GM18870 (cell line): ENCODE measurements at regions not wholly inside any gene's neighbourhood (a gene's known extent, or its start where the extent isn't known, plus 50 kb on each side); places are given as distances from the start of the nearest gene placed in this dataset.

Experiments used
- ATAC-seq: cut with Tn5 transposase; IDR thresholded peaks from one replicate; pipeline ENCODE4 v1.9.1; 2021; ENCODE audit warnings: moderate library complexity; ENCODE audit not compliant: unreplicated experiment

GRCh38 chr15:39167164-39168058, 413.5 kb upstream of the THBS1 start:
- no peak for ATAC-seq

- ATAC-seq: no peak
These were observed 408.9 kb upstream of the THBS1 start for GRCh38 chr15:39171944-39172368.

- no peak for ATAC-seq
These were observed 408.2 kb upstream of the THBS1 start for GRCh38 chr15:39172380-39173281.

GRCh38 chr15:39173426-39173825, 407.5 kb upstream of the THBS1 start:
- ATAC-seq: no peak

- ATAC-seq: no peak
These were observed 406.5 kb upstream of the THBS1 start for GRCh38 chr15:39174332-39174731.

- ATAC-seq: no peak
These were observed 404.8 kb upstream of the THBS1 start for GRCh38 chr15:39176030-39176429.

- no peak for ATAC-seq
These were observed 403.3 kb upstream of the THBS1 start for GRCh38 chr15:39177561-39177960.

GRCh38 chr15:39180030-39180429, 400.8 kb upstream of the THBS1 start:
- no peak for ATAC-seq

GRCh38 chr15:39180483-39180933, 400.4 kb upstream of the THBS1 start:
- ATAC-seq: no peak

- no peak for ATAC-seq
These were observed 399.7 kb upstream of the THBS1 start for GRCh38 chr15:39181056-39181747.

- ATAC-seq: no peak
These were observed 398.9 kb upstream of the THBS1 start for GRCh38 chr15:39181940-39182339.

GRCh38 chr15:39183164-39183881, 397.6 kb upstream of the THBS1 start:
- no peak for ATAC-seq

GRCh38 chr15:39184701-39185390, 396.0 kb upstream of the THBS1 start:
- no peak for ATAC-seq

GRCh38 chr15:39188314-39188713, 392.6 kb upstream of the THBS1 start:
- no peak for ATAC-seq

- ATAC-seq: no peak
These were observed 391.9 kb upstream of the THBS1 start for GRCh38 chr15:39188930-39189329.

- ATAC-seq: no peak
These were observed 389.0 kb upstream of the THBS1 start for GRCh38 chr15:39191871-39192291.

- no peak for ATAC-seq
These were observed 388.5 kb upstream of the THBS1 start for GRCh38 chr15:39192351-39192750.

GRCh38 chr15:39192979-39193560, 387.8 kb upstream of the THBS1 start:
- no peak for ATAC-seq

- no peak for ATAC-seq
These were observed 387.3 kb upstream of the THBS1 start for GRCh38 chr15:39193611-39194010.
